K562 (cell line): ENCODE measurements at regions not wholly inside any gene's neighbourhood (a gene's known extent, or its start where the extent isn't known, plus 50 kb on each side); places are given as distances from the start of the nearest gene placed in this dataset.

ENCODE experiments used
- ATAC-seq: fragments of 200-7000 bp; cut with Tn5 transposase; 3 replicates; pipeline ENCODE4 v1.9.1; 2020; ENCODE audit warnings: moderate library complexity
- BruUV-seq: library from RNA; stranded (reverse); fragments of 400-500 nt; replicated peaks from 2 replicates; lab custom pipeline; 2021; lab: Mats Ljungman, UMichigan
- CTCF ChIA-PET: fragments of 300-600 bp; formaldehyde crosslinking; extraction: SDS; loops from one replicate; lab custom pipeline; 2021; ENCODE audit warnings: low intra/inter-chr PET ratio; lab: Yijun Ruan, JAX
- POLR2A ChIA-PET: fragments of 300-600, 350-650 bp; sonication (Branson Sonifier 250); formaldehyde crosslinking; extraction: SDS; loops from one replicate; lab custom pipeline; 2021; ENCODE audit warnings: antibody characterized with exemption, inconsistent platforms; lab: Yijun Ruan, JAX
- DNase-seq, 4 experiments: peaks; one replicate each; pipeline versions ENCODE4 v3.0.0 to v3.0.0-alpha.2; 2011 to 2018; ENCODE audit warnings: low spot score in 3 of 4, mixed read lengths in 3 of 4; ENCODE audit errors: extremely low read depth in 1 of 4
- FAIRE-seq: peaks from 2 replicates; lab custom pipeline; 2011; peaks lifted over from hg19 to GRCh38; lab: Jason Lieb, UNC
- H2AFZ ChIP-seq: 2 replicates; pipeline ENCODE4 v1.6.0; 2011; ENCODE audit warnings: low read depth, low read length, control low read depth, inconsistent platforms
- H3K27ac ChIP-seq: fragments of 200-600 bp; 3 replicates; pipeline ENCODE4 v1.8.0; 2011; ENCODE audit warnings: low read depth, mild to moderate bottlenecking, control low read depth, inconsistent platforms, low read length, moderate library complexity, mixed read lengths; ENCODE audit errors: extremely low read depth
- H3K27me3 ChIP-seq, 2 experiments: fragments of 300-600 bp in 1 of 2; 2 replicates in 1 of 2; 3 replicates in 1 of 2; pipeline versions ENCODE4 v1.6.0 to v1.8.0; 2011; ENCODE audit warnings: inconsistent platforms in 2 of 2, low read length in 2 of 2, mild to moderate bottlenecking in 1 of 2, mixed read lengths in 1 of 2, moderate library complexity in 1 of 2; ENCODE audit not compliant: control insufficient read depth in 2 of 2, insufficient read depth in 2 of 2
- H3K36me3 ChIP-seq: fragments of 300-600 bp; 3 replicates; pipeline ENCODE4 v1.8.0; 2011; ENCODE audit warnings: mild to moderate bottlenecking, low read length, inconsistent platforms; ENCODE audit not compliant: control insufficient read depth, insufficient read depth
- H3K4me1 ChIP-seq, 2 experiments: fragments of 200-600 bp in 1 of 2; replicated peaks in 1 of 2; 2 replicates in 1 of 2; 3 replicates in 1 of 2; pipeline versions ENCODE4 v1.5.1 to v1.8.0; 2011; ENCODE audit warnings: inconsistent platforms in 2 of 2, low read length in 2 of 2, mild to moderate bottlenecking in 1 of 2, mixed read lengths in 1 of 2, moderate library complexity in 1 of 2; ENCODE audit not compliant: control insufficient read depth in 2 of 2, insufficient read depth in 2 of 2
- H3K4me2 ChIP-seq: 2 replicates; pipeline ENCODE4 v1.6.1; 2011; ENCODE audit warnings: low read length, control low read depth, inconsistent platforms, mixed read lengths; ENCODE audit not compliant: insufficient read depth
- H3K4me3 ChIP-seq: fragments of 200-600 bp; sonication (generic), shearing (Covaris generic); 2 replicates; pipeline ENCODE4 v1.5.1; 2016; ENCODE audit warnings: control low read depth, inconsistent platforms
- H3K79me2 ChIP-seq: fragments of 200-600 bp; 3 replicates; pipeline ENCODE4 v1.8.0; 2011; ENCODE audit warnings: low read length, inconsistent platforms; ENCODE audit not compliant: control insufficient read depth, insufficient read depth
- H3K9ac ChIP-seq, 2 experiments: 2 replicates each; pipeline versions ENCODE4 v1.6.0 to v1.6.1; 2011; ENCODE audit warnings: low read depth in 2 of 2, low read length in 2 of 2, control low read depth in 1 of 2, inconsistent platforms in 1 of 2, mild to moderate bottlenecking in 1 of 2, mixed read lengths in 1 of 2; ENCODE audit not compliant: insufficient read depth in 1 of 2
- H3K9me1 ChIP-seq: one replicate; pipeline ENCODE4 v1.6.0; 2011; ENCODE audit warnings: inconsistent platforms, mild to moderate bottlenecking, low read length, moderate library complexity; ENCODE audit not compliant: control insufficient read depth, insufficient read depth
- H3K9me3 ChIP-seq: replicated peaks from 2 replicates; pipeline ENCODE4 v1.5.1; 2011; ENCODE audit warnings: low read depth, low read length, inconsistent platforms; ENCODE audit not compliant: control insufficient read depth, insufficient read depth
- H4K20me1 ChIP-seq: replicated peaks from 2 replicates; pipeline ENCODE4 v1.6.1; 2011; ENCODE audit warnings: low read length, inconsistent platforms, mixed read lengths; ENCODE audit not compliant: control insufficient read depth, insufficient read depth
- CREB3 ChIP-seq: fragments of 450-650 bp; conservative IDR thresholded peaks from 2 replicates; pipeline ENCODE4 v1.6.1; 2016; ENCODE audit warnings: missing genetic modification characterization, low read depth, mild to moderate bottlenecking, missing compliant biosample characterization, moderate library complexity
- DLX4 ChIP-seq: fragments of 250-450 bp; sonication (Bioruptor Pico); IDR thresholded peaks from 2 replicates; pipeline ENCODE4 v1.6.1; 2021; ENCODE audit warnings: mild to moderate bottlenecking
- GABPA ChIP-seq: fragments of 200-800 bp; sonication (Bioruptor generic); conservative IDR thresholded peaks from 2 replicates; pipeline ENCODE4 v1.6.1; 2016; ENCODE audit warnings: low read depth, missing genetic modification characterization, missing compliant biosample characterization
- KAT2B ChIP-seq: IDR thresholded peaks from one replicate; pipeline ENCODE4 v1.6.1; 2012; ENCODE audit warnings: low read depth, mild to moderate bottlenecking, control low read depth, inconsistent platforms, low read length, moderate library complexity
- PCBP2 ChIP-seq: fragments of 200-400 bp; formaldehyde crosslinking; IDR thresholded peaks from 2 replicates; pipeline ENCODE4 v1.6.1; 2018; ENCODE audit warnings: low read length, low read depth, mild to moderate bottlenecking, moderate library complexity; ENCODE audit not compliant: poor library complexity, severe bottlenecking
- STAG1 ChIP-seq: sonication (generic); formaldehyde crosslinking; IDR thresholded peaks from 2 replicates; pipeline ENCODE4 v1.5.0; 2020; ENCODE audit warnings: missing genetic modification reagents, borderline replicate concordance
- THAP7 ChIP-seq: fragments of 250-450 bp; sonication (Bioruptor Pico); IDR thresholded peaks from 2 replicates; pipeline ENCODE4 v1.5.0; 2021
- ZNF263 ChIP-seq: sonication (generic); formaldehyde crosslinking; IDR thresholded peaks from 2 replicates; pipeline ENCODE4 v1.8.0; 2022; ENCODE audit warnings: mild to moderate bottlenecking, missing genetic modification reagents, borderline replicate concordance
- ZNF551 ChIP-seq: fragments of 250-450 bp; sonication (Bioruptor Pico); IDR thresholded peaks from 2 replicates; pipeline ENCODE4 v1.5.0; 2021; ENCODE audit warnings: mild to moderate bottlenecking, moderate library complexity
- ZNF57 ChIP-seq: fragments of 450-650 bp; formaldehyde crosslinking; IDR thresholded peaks from 2 replicates; pipeline ENCODE4 v1.4.0; 2020; ENCODE audit warnings: mild to moderate bottlenecking, moderate library complexity
- ZNF696 ChIP-seq: fragments of 250-450 bp; sonication (Bioruptor Pico); conservative IDR thresholded peaks from 2 replicates; pipeline ENCODE4 v1.4.0; 2020; ENCODE audit warnings: mild to moderate bottlenecking, moderate library complexity
- WGBS: fragments of 100-300 bp; shearing (Covaris generic); methylation state at CpG from one replicate; pipeline ENCODE4 v1.1.6; 2016; ENCODE audit warnings: low coverage, mixed read lengths; ENCODE audit not compliant: insufficient coverage; ENCODE audit errors: missing lambda C conversion rate; 5-methylcytosine and 5-hydroxymethylcytosine counted together
- in situ Hi-C: fragments of 300-500 bp; cut with MboI; formaldehyde crosslinking; loops from 4 replicates; pipeline ENCODE4 v1.15.0; 2018; ENCODE audit warnings: inconsistent platforms, mixed read lengths
- intact Hi-C: fragments of 100-400 bp; cut with micrococcal nuclease; formaldehyde crosslinking; loops from 2 replicates; pipeline ENCODE4 v1.14.2; 2022

- no peak for TF ChIP-seq THAP7 (CRISPR knock-in tag)
Measured at GRCh38 chr5:89724379-89725095, 685.0 kb downstream of the CETN3 start (continued).

- CTCF ChIA-PET, result no interaction called here
- 0% methylated on average over 2 of the region's 2 CpGs for WGBS
- no peak for DNase-seq
- H3K36me3 ChIP-seq, result no peaks in the 10 kb centered on the region
- no peak overlapping the region for H3K4me2 ChIP-seq
- H3K27me3 ChIP-seq, result no peaks in the 10 kb centered on the region
- BruUV-seq, result no TSS peak
- no peak overlapping the region for H3K4me3 ChIP-seq
- intact Hi-C loops (loop anchor here (10.0 kb wide), 1 partner anchor 459 kb away; no protein-coding TSS in a partner anchor), in situ Hi-C loops (no loop called here)
- no peak for TF ChIP-seq DLX4 (CRISPR knock-in tag)
- no peak for TF ChIP-seq CREB3 (tag)
- TF ChIP-seq ZNF551 (CRISPR knock-in tag), result no peak
- TF ChIP-seq ZNF57 (CRISPR knock-in tag), result no peak
- no peak for TF ChIP-seq KAT2B
- TF ChIP-seq ZNF696 (CRISPR knock-in tag), result no peak
- no peak for TF ChIP-seq PCBP2
- no peak for TF ChIP-seq ZNF263
- TF ChIP-seq STAG1 (CRISPR knock-in tag), result no peak
- no peak for TF ChIP-seq GABPA
- no peak for ATAC-seq
- POLR2A ChIA-PET, result interaction anchor here (0.7 kb wide), 1 partner anchor 9 kb away, joined by 4 read pairs; no protein-coding TSS in a partner anchor
- no peaks in the 10 kb centered on the region for H3K79me2 ChIP-seq
- H3K9me1 ChIP-seq, result no peaks in the 10 kb centered on the region
- H3K4me1 ChIP-seq, result no peaks in the 10 kb centered on the region
- no peak for FAIRE-seq
- no peak overlapping the region for H2AFZ ChIP-seq
- no peak overlapping the region for H3K9ac ChIP-seq
- no peaks in the 10 kb centered on the region for H4K20me1 ChIP-seq
- no peaks in the 10 kb centered on the region for H3K9me3 ChIP-seq
- H3K27ac ChIP-seq, result no peak overlapping the region
Measured at GRCh38 chr5:89723907-89724306, 685.6 kb downstream of the CETN3 start.
